HEK293 (cell line): ENCODE measurements at regions not wholly inside any gene's neighbourhood (a gene's known extent, or its start where the extent isn't known, plus 50 kb on each side); places are given as distances from the start of the nearest gene placed in this dataset.

Experiments used
- CTCF ChIA-PET: fragments of 350-600 bp; formaldehyde crosslinking; extraction: SDS; loops from one replicate; lab custom pipeline; 2021; ENCODE audit warnings: antibody characterized with exemption; lab: Yijun Ruan, JAX
- POLR2A ChIA-PET: fragments of 300-600 bp; formaldehyde crosslinking; extraction: SDS; loops from one replicate; lab custom pipeline; 2020; ENCODE audit warnings: antibody characterized with exemption, inconsistent platforms; lab: Yijun Ruan, JAX
- H3K27ac ChIP-seq: fragments of 200-500 bp; sonication (Bioruptor generic); 2 replicates; pipeline ENCODE4 v1.5.1; 2014; ENCODE audit warnings: low read depth, low read length, control low read depth, inconsistent platforms; ENCODE audit errors: extremely low read depth
- H3K36me3 ChIP-seq, 2 experiments: fragments of 200-500 bp in 1 of 2; sonication (Bioruptor generic) in 1 of 2; 1 replicate in 1 of 2; 2 replicates in 1 of 2; pipeline ENCODE4 v1.5.1; 2014 to 2017; ENCODE audit warnings: inconsistent platforms in 2 of 2, low read length in 2 of 2; ENCODE audit not compliant: control insufficient read depth in 2 of 2, insufficient read depth in 1 of 2
- H3K4me1 ChIP-seq: fragments of 200-500 bp; sonication (Bioruptor generic); 2 replicates; pipeline ENCODE4 v1.5.1; 2014; ENCODE audit warnings: mild to moderate bottlenecking, low read length, inconsistent platforms; ENCODE audit not compliant: control insufficient read depth, insufficient read depth
- H3K4me3 ChIP-seq: 2 replicates; pipeline ENCODE4 v1.5.1; 2011; ENCODE audit warnings: low read depth, mild to moderate bottlenecking, control low read depth, low read length, moderate library complexity
- H3K9me3 ChIP-seq: fragments of 200-500 bp; sonication (Bioruptor generic); 2 replicates; pipeline ENCODE4 v1.5.1; 2014; ENCODE audit warnings: low read depth, low read length, inconsistent platforms; ENCODE audit not compliant: control insufficient read depth, insufficient read depth
- IKZF3 ChIP-seq: fragments of 450-650 bp; IDR thresholded peaks from 2 replicates; pipeline ENCODE4 v1.5.0; 2018; ENCODE audit warnings: missing biosample characterization, mild to moderate bottlenecking, missing genetic modification characterization, moderate library complexity
- MYNN ChIP-seq: fragments of 450-650 bp; formaldehyde crosslinking; IDR thresholded peaks from 2 replicates; pipeline ENCODE4 v1.5.1; 2016; ENCODE audit warnings: missing biosample characterization, missing genetic modification characterization, borderline replicate concordance
- PBX3 ChIP-seq: sonication (generic); formaldehyde crosslinking; IDR thresholded peaks from 2 replicates; pipeline ENCODE4 v1.8.1; 2022; ENCODE audit warnings: mild to moderate bottlenecking, moderate library complexity, missing genetic modification reagents
- SCRT2 ChIP-seq: fragments of 450-650 bp; formaldehyde crosslinking; IDR thresholded peaks from 2 replicates; pipeline ENCODE4 v1.5.1; 2016; ENCODE audit warnings: missing biosample characterization, missing genetic modification characterization
- SP2 ChIP-seq: fragments of 450-650 bp; formaldehyde crosslinking; IDR thresholded peaks from 2 replicates; pipeline ENCODE4 v1.5.1; 2016; ENCODE audit warnings: missing biosample characterization, missing genetic modification characterization
- SP3 ChIP-seq: fragments of 450-650 bp; formaldehyde crosslinking; IDR thresholded peaks from 2 replicates; pipeline ENCODE4 v1.5.1; 2016; ENCODE audit warnings: missing biosample characterization, missing genetic modification characterization
- SP7 ChIP-seq: fragments of 450-650 bp; formaldehyde crosslinking; IDR thresholded peaks from 2 replicates; pipeline ENCODE4 v1.5.1; 2016; ENCODE audit warnings: missing biosample characterization, missing genetic modification characterization
- TSHZ1 ChIP-seq: fragments of 450-650 bp; formaldehyde crosslinking; IDR thresholded peaks from 2 replicates; pipeline ENCODE4 v1.5.1; 2016; ENCODE audit warnings: missing biosample characterization, missing genetic modification characterization, borderline replicate concordance
- YY2 ChIP-seq: fragments of 450-650 bp; formaldehyde crosslinking; IDR thresholded peaks from 2 replicates; pipeline ENCODE4 v1.5.1; 2016; ENCODE audit warnings: missing biosample characterization, missing genetic modification characterization
- ZNF133 ChIP-seq: fragments of 450-650 bp; formaldehyde crosslinking; IDR thresholded peaks from 2 replicates; pipeline ENCODE4 v1.5.1; 2016; ENCODE audit warnings: missing biosample characterization, missing genetic modification characterization
- ZNF155 ChIP-seq: fragments of 450-650 bp; formaldehyde crosslinking; IDR thresholded peaks from 2 replicates; pipeline ENCODE4 v1.5.1; 2016; ENCODE audit warnings: missing biosample characterization, missing genetic modification characterization
- ZNF221 ChIP-seq: fragments of 450-650 bp; formaldehyde crosslinking; IDR thresholded peaks from 2 replicates; pipeline ENCODE4 v1.5.1; 2017; ENCODE audit warnings: missing biosample characterization, missing genetic modification characterization, borderline replicate concordance
- ZNF341 ChIP-seq: fragments of 450-650 bp; formaldehyde crosslinking; IDR thresholded peaks from 2 replicates; pipeline ENCODE4; 2016; ENCODE audit warnings: low read depth, missing biosample characterization, missing genetic modification characterization
- ZNF398 ChIP-seq: fragments of 450-650 bp; formaldehyde crosslinking; IDR thresholded peaks from 2 replicates; pipeline ENCODE4 v1.5.1; 2017; ENCODE audit warnings: missing biosample characterization, missing genetic modification characterization
- ZNF555 ChIP-seq: fragments of 450-650 bp; formaldehyde crosslinking; conservative IDR thresholded peaks from 2 replicates; pipeline ENCODE4 v1.5.1; 2017; ENCODE audit warnings: missing biosample characterization, mild to moderate bottlenecking, missing genetic modification characterization, inconsistent platforms
- ZNF580 ChIP-seq: fragments of 450-650 bp; formaldehyde crosslinking; IDR thresholded peaks from 2 replicates; pipeline ENCODE4 v1.5.1; 2016; ENCODE audit warnings: missing biosample characterization, missing genetic modification characterization
- ZNF639 ChIP-seq: fragments of 450-650 bp; formaldehyde crosslinking; IDR thresholded peaks from 2 replicates; pipeline ENCODE4 v1.5.1; 2016; ENCODE audit warnings: missing biosample characterization, missing genetic modification characterization
- ZNF654 ChIP-seq: fragments of 450-650 bp; formaldehyde crosslinking; IDR thresholded peaks from 2 replicates; pipeline ENCODE4 v1.5.1; 2016; ENCODE audit warnings: low read depth, missing biosample characterization, missing genetic modification characterization
- ZNF670 ChIP-seq: fragments of 450-650 bp; formaldehyde crosslinking; IDR thresholded peaks from 2 replicates; pipeline ENCODE4 v1.5.1; 2016; ENCODE audit warnings: missing biosample characterization, missing genetic modification characterization, low read depth
- TF ChIP-seq, protein P1 (sequence below): fragments of 450-650 bp; formaldehyde crosslinking; IDR thresholded peaks from 2 replicates; pipeline ENCODE4 v1.5.1; 2017; ENCODE audit warnings: missing biosample characterization, missing genetic modification characterization
- TF ChIP-seq, protein P2 (sequence below): fragments of 450-650 bp; formaldehyde crosslinking; conservative IDR thresholded peaks from 2 replicates; pipeline ENCODE4 v1.5.1; 2016; ENCODE audit warnings: low read depth, missing biosample characterization, missing genetic modification characterization

DNA sequence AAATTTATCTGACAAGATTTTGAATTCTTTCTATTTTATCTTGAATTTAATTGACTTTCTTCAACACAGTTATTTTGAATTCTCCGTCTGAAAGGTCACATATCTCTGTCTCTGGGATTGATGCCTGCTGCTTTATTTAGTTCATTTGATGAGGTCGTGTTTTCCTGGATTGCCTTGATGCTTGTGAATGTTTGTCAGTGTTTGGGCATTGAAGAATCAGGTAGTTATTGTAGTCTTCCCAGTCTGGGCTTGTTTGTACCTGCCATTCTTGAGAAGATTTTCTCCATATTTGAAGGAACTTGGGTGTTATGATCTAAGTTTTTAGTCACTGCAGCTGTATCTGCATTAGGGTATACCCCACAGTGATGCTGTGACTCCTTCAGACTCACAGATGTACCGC is 315.8 kb upstream of the DDHD1 start:
- no peak overlapping the region for H3K4me3 ChIP-seq
- TF ChIP-seq ZNF221 (tag by site-specific recombination) (no peak), ZNF341 (tag by site-specific recombination) (no peak), MYNN (tag by site-specific recombination) (no peak), ZNF555 (no peak), SP2 (no peak), ZNF670 (tag by site-specific recombination) (no peak), IKZF3 (tag by site-specific recombination) (no peak), SP7 (tag by site-specific recombination) (no peak), ZNF155 (no peak), ZNF654 (tag by site-specific recombination) (no peak), ZNF133 (no peak), ZNF398 (no peak), TSHZ1 (tag by site-specific recombination) (no peak), PBX3 (no peak), ZNF580 (tag by site-specific recombination) (no peak), SP3 (no peak), YY2 (tag by site-specific recombination) (no peak)
- H3K27ac ChIP-seq = no peak overlapping the region
- H3K4me1 ChIP-seq = peaks cover 6% of the 10 kb centered on the region; the same call in 1 of the 2 replicates
- POLR2A ChIA-PET = no interaction called here
- no peaks in the 10 kb centered on the region for H3K9me3 ChIP-seq
- CTCF ChIA-PET = no interaction called here
- no peaks in the 10 kb centered on the region for H3K36me3 ChIP-seq

DNA sequence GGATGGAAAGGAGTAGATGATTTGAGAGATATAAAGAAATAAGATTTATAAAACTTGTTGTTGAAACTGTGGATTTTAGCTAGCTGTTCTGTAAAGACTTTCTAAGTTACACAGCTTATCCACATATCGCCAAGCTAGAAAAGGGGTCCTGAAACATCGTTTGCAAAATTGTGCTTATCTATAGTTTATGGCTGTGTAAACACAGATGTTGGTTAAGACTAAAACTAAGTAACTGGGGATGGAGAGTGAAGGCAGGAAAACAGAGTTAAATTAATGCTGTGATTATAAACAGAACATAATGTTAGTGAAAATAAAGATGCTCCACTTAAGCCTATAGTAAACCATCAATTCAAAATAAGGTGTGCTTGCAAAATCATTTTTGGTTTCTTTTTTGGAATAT is 311.3 kb upstream of the DDHD1 start:
- Histone ChIP-seq H3K4me1 (peaks cover 6% of the 10 kb centered on the region; the same call in 1 of the 2 replicates), H3K4me3 (no peak overlapping the region)
- POLR2A ChIA-PET = no interaction called here
- TF ChIP-seq, protein P1, sequence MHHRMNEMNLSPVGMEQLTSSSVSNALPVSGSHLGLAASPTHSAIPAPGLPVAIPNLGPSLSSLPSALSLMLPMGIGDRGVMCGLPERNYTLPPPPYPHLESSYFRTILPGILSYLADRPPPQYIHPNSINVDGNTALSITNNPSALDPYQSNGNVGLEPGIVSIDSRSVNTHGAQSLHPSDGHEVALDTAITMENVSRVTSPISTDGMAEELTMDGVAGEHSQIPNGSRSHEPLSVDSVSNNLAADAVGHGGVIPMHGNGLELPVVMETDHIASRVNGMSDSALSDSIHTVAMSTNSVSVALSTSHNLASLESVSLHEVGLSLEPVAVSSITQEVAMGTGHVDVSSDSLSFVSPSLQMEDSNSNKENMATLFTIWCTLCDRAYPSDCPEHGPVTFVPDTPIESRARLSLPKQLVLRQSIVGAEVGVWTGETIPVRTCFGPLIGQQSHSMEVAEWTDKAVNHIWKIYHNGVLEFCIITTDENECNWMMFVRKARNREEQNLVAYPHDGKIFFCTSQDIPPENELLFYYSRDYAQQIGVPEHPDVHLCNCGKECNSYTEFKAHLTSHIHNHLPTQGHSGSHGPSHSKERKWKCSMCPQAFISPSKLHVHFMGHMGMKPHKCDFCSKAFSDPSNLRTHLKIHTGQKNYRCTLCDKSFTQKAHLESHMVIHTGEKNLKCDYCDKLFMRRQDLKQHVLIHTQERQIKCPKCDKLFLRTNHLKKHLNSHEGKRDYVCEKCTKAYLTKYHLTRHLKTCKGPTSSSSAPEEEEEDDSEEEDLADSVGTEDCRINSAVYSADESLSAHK (tag by site-specific recombination) = no peak
- TF ChIP-seq ZNF639 (tag by site-specific recombination) = no peak
- TF ChIP-seq SCRT2 (tag by site-specific recombination) = no peak
- TF ChIP-seq ZNF580 (tag by site-specific recombination) = no peak
- TF ChIP-seq, protein P2, sequence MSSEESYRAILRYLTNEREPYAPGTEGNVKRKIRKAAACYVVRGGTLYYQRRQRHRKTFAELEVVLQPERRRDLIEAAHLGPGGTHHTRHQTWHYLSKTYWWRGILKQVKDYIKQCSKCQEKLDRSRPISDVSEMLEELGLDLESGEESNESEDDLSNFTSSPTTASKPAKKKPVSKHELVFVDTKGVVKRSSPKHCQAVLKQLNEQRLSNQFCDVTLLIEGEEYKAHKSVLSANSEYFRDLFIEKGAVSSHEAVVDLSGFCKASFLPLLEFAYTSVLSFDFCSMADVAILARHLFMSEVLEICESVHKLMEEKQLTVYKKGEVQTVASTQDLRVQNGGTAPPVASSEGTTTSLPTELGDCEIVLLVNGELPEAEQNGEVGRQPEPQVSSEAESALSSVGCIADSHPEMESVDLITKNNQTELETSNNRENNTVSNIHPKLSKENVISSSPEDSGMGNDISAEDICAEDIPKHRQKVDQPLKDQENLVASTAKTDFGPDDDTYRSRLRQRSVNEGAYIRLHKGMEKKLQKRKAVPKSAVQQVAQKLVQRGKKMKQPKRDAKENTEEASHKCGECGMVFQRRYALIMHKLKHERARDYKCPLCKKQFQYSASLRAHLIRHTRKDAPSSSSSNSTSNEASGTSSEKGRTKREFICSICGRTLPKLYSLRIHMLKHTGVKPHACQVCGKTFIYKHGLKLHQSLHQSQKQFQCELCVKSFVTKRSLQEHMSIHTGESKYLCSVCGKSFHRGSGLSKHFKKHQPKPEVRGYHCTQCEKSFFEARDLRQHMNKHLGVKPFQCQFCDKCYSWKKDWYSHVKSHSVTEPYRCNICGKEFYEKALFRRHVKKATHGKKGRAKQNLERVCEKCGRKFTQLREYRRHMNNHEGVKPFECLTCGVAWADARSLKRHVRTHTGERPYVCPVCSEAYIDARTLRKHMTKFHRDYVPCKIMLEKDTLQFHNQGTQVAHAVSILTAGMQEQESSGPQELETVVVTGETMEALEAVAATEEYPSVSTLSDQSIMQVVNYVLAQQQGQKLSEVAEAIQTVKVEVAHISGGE = no peak
- TF ChIP-seq ZNF155 = no peak
- no peak for TF ChIP-seq IKZF3 (tag by site-specific recombination)

More for the DNA sequence above, 311.3 kb upstream of the DDHD1 start:
- Histone ChIP-seq H3K9me3 (no peaks in the 10 kb centered on the region), H3K36me3 (no peaks in the 10 kb centered on the region), H3K27ac (no peak overlapping the region)
- CTCF ChIA-PET = no interaction called here
